Nephron progenitor cell (in vitro differentiated cells): ENCODE measurements at regions not wholly inside any gene's neighbourhood (a gene's known extent, or its start where the extent isn't known, plus 50 kb on each side); places are given as distances from the start of the nearest gene placed in this dataset.
"Not testable (repeated sequence)": the region's sequence is repeated elsewhere in the genome, so short reads cannot be mapped to it uniquely, and the experiment has no call there.

Source experiments
- DNase-seq: peaks from one replicate; pipeline ENCODE4 v3.0.0; 2021
- H3K27ac Mint-ChIP-seq: 2 replicates; pipeline ENCODE4 v1.8.0; 2021; ENCODE audit warnings: mild to moderate bottlenecking, moderate library complexity, mixed read lengths
- H3K27me3 Mint-ChIP-seq: 2 replicates; pipeline ENCODE4 v1.8.0; 2021; ENCODE audit warnings: mild to moderate bottlenecking, low read depth, mixed read lengths; ENCODE audit not compliant: poor library complexity
- H3K36me3 Mint-ChIP-seq: 2 replicates; pipeline ENCODE4 v1.8.0; 2021; ENCODE audit warnings: low read depth, mixed read lengths
- H3K4me1 Mint-ChIP-seq: 2 replicates; pipeline ENCODE4 v1.8.0; 2021; ENCODE audit warnings: mixed read lengths
- H3K4me3 Mint-ChIP-seq: 2 replicates; pipeline ENCODE4 v1.8.0; 2021; ENCODE audit warnings: mild to moderate bottlenecking, moderate library complexity, mixed read lengths
- H3K9me3 Mint-ChIP-seq: 2 replicates; pipeline ENCODE4 v1.8.0; 2021; ENCODE audit warnings: mild to moderate bottlenecking, moderate library complexity, mixed read lengths
- CTCF ChIP-seq: fragments of 200-600 bp; sonication (generic); IDR thresholded peaks from 2 replicates; pipeline ENCODE4 v1.5.0; 2021; ENCODE audit warnings: antibody characterized with exemption

GRCh38 chr12:76292891-76293290, 55.3 kb downstream of the BBS10 start:
- DNase-seq, H3K4me1 Mint-ChIP-seq, H3K27ac Mint-ChIP-seq, H3K4me3 Mint-ChIP-seq, H3K27me3 Mint-ChIP-seq, H3K36me3 Mint-ChIP-seq, H3K9me3 Mint-ChIP-seq: not testable (repeated sequence)

GRCh38 chr12:76292305-76292704, 55.9 kb downstream of the BBS10 start:
- H3K27ac Mint-ChIP-seq, H3K9me3 Mint-ChIP-seq, DNase-seq, H3K36me3 Mint-ChIP-seq, H3K27me3 Mint-ChIP-seq, H3K4me1 Mint-ChIP-seq, H3K4me3 Mint-ChIP-seq: not testable (repeated sequence)

GRCh38 chr12:76290963-76291859, 57.0 kb downstream of the BBS10 start:
- Mint-ChIP-seq H3K27me3 (peaks cover 3% of the 10 kb centered on the region), H3K4me3 (no peak overlapping the region)
- DNase-seq: no peak

GRCh38 chr12:76288218-76288617, 60.0 kb downstream of the BBS10 start:
- H3K4me3 Mint-ChIP-seq: no peak overlapping the region
- DNase-seq: no peak
- H3K4me1 Mint-ChIP-seq: no peaks in the 10 kb centered on the region
- H3K36me3 Mint-ChIP-seq: no peaks in the 10 kb centered on the region
- no peaks in the 10 kb centered on the region for H3K9me3 Mint-ChIP-seq
- H3K27ac Mint-ChIP-seq: no peak overlapping the region
- no peak for TF ChIP-seq CTCF
- H3K27me3 Mint-ChIP-seq: peaks cover 3% of the 10 kb centered on the region

More at GRCh38 chr12:76290963-76291859, 57.0 kb downstream of the BBS10 start:
- no peaks in the 10 kb centered on the region for H3K4me1 Mint-ChIP-seq
- no peaks in the 10 kb centered on the region for H3K36me3 Mint-ChIP-seq
- no peaks in the 10 kb centered on the region for H3K9me3 Mint-ChIP-seq
- no peak overlapping the region for H3K27ac Mint-ChIP-seq
- TF ChIP-seq CTCF: no peak

- peaks cover 3% of the 10 kb centered on the region for H3K27me3 Mint-ChIP-seq
- H3K36me3 Mint-ChIP-seq: no peaks in the 10 kb centered on the region
- no peak for TF ChIP-seq CTCF
- H3K9me3 Mint-ChIP-seq: no peaks in the 10 kb centered on the region
- H3K4me1 Mint-ChIP-seq: no peaks in the 10 kb centered on the region
- DNase-seq: no peak
- H3K4me3 Mint-ChIP-seq: no peak overlapping the region
- no peak overlapping the region for H3K27ac Mint-ChIP-seq
These were observed 63.1 kb downstream of the BBS10 start for GRCh38 chr12:76284816-76285750.

- Mint-ChIP-seq H3K4me3 (no peak overlapping the region), H3K9me3 (no peaks in the 10 kb centered on the region), H3K27me3 (no peaks in the 10 kb centered on the region), H3K4me1 (no peaks in the 10 kb centered on the region), H3K27ac (no peak overlapping the region), H3K36me3 (no peaks in the 10 kb centered on the region)
- no peak for TF ChIP-seq CTCF
- DNase-seq: no peak
These were observed 65.5 kb downstream of the BBS10 start for GRCh38 chr12:76282744-76283143.
